RCC 7860 (cell line): ENCODE measurements at regions not wholly inside any gene's neighbourhood (a gene's known extent, or its start where the extent isn't known, plus 50 kb on each side); places are given as distances from the start of the nearest gene placed in this dataset.
"Not testable (repeated sequence)": the region's sequence is repeated elsewhere in the genome, so short reads cannot be mapped to it uniquely, and the experiment has no call there.

ENCODE experiments used
- DNase-seq: peaks from one replicate; pipeline ENCODE4 v3.0.0-alpha.2; 2015; ENCODE audit warnings: low spot score
- FAIRE-seq: peaks from 2 replicates; lab custom pipeline; 2012; peaks lifted over from hg19 to GRCh38; lab: Jason Lieb, UNC

GRCh38 chr3:135539351-135539750 lies 426.2 kb upstream of the PPP2R3A start:
- no peak for FAIRE-seq

GRCh38 chr3:135539854-135540253 lies 425.7 kb upstream of the PPP2R3A start:
- no peak for DNase-seq
- FAIRE-seq = no peak

More at GRCh38 chr3:135539351-135539750, 426.2 kb upstream of the PPP2R3A start:
- no peak for DNase-seq

GRCh38 chr3:135549928-135550494 lies 415.5 kb upstream of the PPP2R3A start:
- DNase-seq (no peak), FAIRE-seq (no peak)

GRCh38 chr3:135556174-135556573 lies 409.4 kb upstream of the PPP2R3A start:
- FAIRE-seq = no peak
- no peak for DNase-seq

- DNase-seq = no peak
- FAIRE-seq = no peak
Observed at GRCh38 chr3:135558150-135558783, 407.3 kb upstream of the PPP2R3A start.

- no peak for DNase-seq
- no peak for FAIRE-seq
Observed at GRCh38 chr3:135558906-135559305, 406.6 kb upstream of the PPP2R3A start.

- no peak for FAIRE-seq
- no peak for DNase-seq
Observed at GRCh38 chr3:135559802-135560201, 405.7 kb upstream of the PPP2R3A start.

GRCh38 chr3:135560847-135561246 lies 404.7 kb upstream of the PPP2R3A start:
- FAIRE-seq (no peak), DNase-seq (no peak)

- FAIRE-seq (no peak), DNase-seq (no peak)
Observed at GRCh38 chr3:135564696-135565095, 400.8 kb upstream of the PPP2R3A start.

GRCh38 chr3:135565546-135565945 lies 400.0 kb upstream of the PPP2R3A start:
- FAIRE-seq (no peak), DNase-seq (no peak)

GRCh38 chr3:135567223-135567622 lies 398.3 kb upstream of the PPP2R3A start:
- DNase-seq = no peak
- FAIRE-seq = no peak

- no peak for DNase-seq
- no peak for FAIRE-seq
Observed at GRCh38 chr3:135576751-135577150, 388.8 kb upstream of the PPP2R3A start.

- DNase-seq (no peak), FAIRE-seq (no peak)
Observed at GRCh38 chr3:135581806-135582205, 383.7 kb upstream of the PPP2R3A start.

GRCh38 chr3:135582800-135583199 lies 382.7 kb upstream of the PPP2R3A start:
- FAIRE-seq (no peak), DNase-seq (no peak)

GRCh38 chr3:135596563-135596962 lies 369.0 kb upstream of the PPP2R3A start:
- DNase-seq (no peak), FAIRE-seq (no peak)

- no peak for FAIRE-seq
- no peak for DNase-seq
Observed at GRCh38 chr3:135597855-135598254, 367.7 kb upstream of the PPP2R3A start.

- no peak for FAIRE-seq
Observed at GRCh38 chr3:135598597-135598996, 366.9 kb upstream of the PPP2R3A start.

GRCh38 chr3:135604512-135604911 lies 361.0 kb upstream of the PPP2R3A start:
- DNase-seq, FAIRE-seq: not testable (repeated sequence)

More at GRCh38 chr3:135598597-135598996, 366.9 kb upstream of the PPP2R3A start:
- DNase-seq = no peak

- FAIRE-seq = no peak
- no peak for DNase-seq
Observed at GRCh38 chr3:135618123-135618522, 347.4 kb upstream of the PPP2R3A start.

- FAIRE-seq (no peak), DNase-seq (no peak)
Observed at GRCh38 chr3:135621184-135621920, 344.2 kb upstream of the PPP2R3A start.

- DNase-seq (no peak), FAIRE-seq (no peak)
Observed at GRCh38 chr3:135622215-135622614, 343.3 kb upstream of the PPP2R3A start.

GRCh38 chr3:135622656-135623055 lies 342.9 kb upstream of the PPP2R3A start:
- FAIRE-seq = no peak

More at GRCh38 chr3:135622656-135623055, 342.9 kb upstream of the PPP2R3A start:
- DNase-seq = no peak
